IMR-90 (cell line): ENCODE measurements at regions not wholly inside any gene's neighbourhood (a gene's known extent, or its start where the extent isn't known, plus 50 kb on each side); places are given as distances from the start of the nearest gene placed in this dataset.

ENCODE experiments used
- ATAC-seq: fragments of 200-7000 bp; cut with Tn5 transposase; 2 replicates; pipeline ENCODE4 v1.9.1; 2020; ENCODE audit warnings: low read depth, mild to moderate bottlenecking, moderate library complexity
- BruUV-seq: library from RNA; stranded (reverse); fragments of 400-500 nt; replicated peaks from 2 replicates; lab custom pipeline; 2021; lab: Mats Ljungman, UMichigan
- CTCF ChIA-PET: fragments of 300-600 bp; formaldehyde crosslinking; extraction: SDS; loops from one replicate; lab custom pipeline; 2021; ENCODE audit warnings: antibody characterized with exemption; lab: Yijun Ruan, JAX
- POLR2A ChIA-PET: fragments of 300-600 bp; sonication (Branson Sonifier 250); formaldehyde crosslinking; loops from one replicate; lab custom pipeline; 2022; ENCODE audit warnings: antibody characterized with exemption; ENCODE audit not compliant: unreplicated experiment; lab: Charles Lee
- DNase-seq: peaks from one replicate; pipeline ENCODE4 v3.0.0; 2013
- H2AFZ ChIP-seq: replicated peaks from 2 replicates; pipeline ENCODE3; 2013; ENCODE audit warnings: low read length, mild to moderate bottlenecking; ENCODE audit not compliant: poor library complexity
- H2AK5ac ChIP-seq: 2 replicates; pipeline ENCODE4 v1.6.1; 2013; ENCODE audit warnings: low read depth, low read length, inconsistent platforms
- H2AK9ac ChIP-seq: replicated peaks from 2 replicates; pipeline ENCODE3; 2013; ENCODE audit warnings: mild to moderate bottlenecking, low read depth, low read length, moderate library complexity; ENCODE audit not compliant: poor library complexity
- H2BK120ac ChIP-seq: 2 replicates; pipeline ENCODE4 v1.6.1; 2013; ENCODE audit warnings: low read depth, low read length, inconsistent platforms
- H2BK15ac ChIP-seq: 3 replicates; pipeline ENCODE4 v1.6.1; 2013; ENCODE audit warnings: low read depth, low read length, inconsistent platforms
- H2BK20ac ChIP-seq: 2 replicates; pipeline ENCODE4 v1.6.1; 2013; ENCODE audit warnings: low read depth, mild to moderate bottlenecking, inconsistent platforms, low read length, moderate library complexity
- H2BK5ac ChIP-seq: 2 replicates; pipeline ENCODE4 v1.6.1; 2013; ENCODE audit warnings: mild to moderate bottlenecking, low read depth, low read length, inconsistent platforms; ENCODE audit not compliant: poor library complexity, severe bottlenecking
- H3K14ac ChIP-seq: replicated peaks from 2 replicates; pipeline ENCODE4 v1.6.1; 2013; ENCODE audit warnings: low read depth, low read length, inconsistent platforms
- H3K18ac ChIP-seq: 2 replicates; pipeline ENCODE4 v1.6.1; 2013; ENCODE audit warnings: low read depth, low read length, control low read depth
- H3K23ac ChIP-seq: 2 replicates; pipeline ENCODE4 v1.6.1; 2013; ENCODE audit warnings: low read depth, low read length, inconsistent platforms
- H3K27ac ChIP-seq: 2 replicates; pipeline ENCODE4 v1.5.1; 2013; ENCODE audit warnings: mild to moderate bottlenecking, control low read depth, low read length; ENCODE audit not compliant: insufficient read depth
- H3K27me3 ChIP-seq: 2 replicates; pipeline ENCODE4 v1.6.1; 2013; ENCODE audit warnings: low read length; ENCODE audit not compliant: control insufficient read depth, insufficient read depth
- H3K36me3 ChIP-seq: 2 replicates; pipeline ENCODE4 v1.6.1; 2013; ENCODE audit warnings: low read length, mixed read lengths; ENCODE audit not compliant: control insufficient read depth, insufficient read depth
- H3K4ac ChIP-seq: 2 replicates; pipeline ENCODE4 v1.6.1; 2013; ENCODE audit warnings: low read depth, low read length, inconsistent platforms
- H3K4me1 ChIP-seq: 2 replicates; pipeline ENCODE4 v1.6.1; 2013; ENCODE audit warnings: low read length, mixed read lengths; ENCODE audit not compliant: control insufficient read depth, insufficient read depth
- H3K4me2 ChIP-seq: 2 replicates; pipeline ENCODE4 v1.6.1; 2013; ENCODE audit warnings: low read depth, mild to moderate bottlenecking, control low read depth, low read length, moderate library complexity
- H3K4me3 ChIP-seq: 2 replicates; pipeline ENCODE4 v1.5.1; 2013; ENCODE audit warnings: low read depth, mild to moderate bottlenecking, control low read depth, low read length, moderate library complexity; ENCODE audit not compliant: insufficient read depth
- H3K56ac ChIP-seq: 2 replicates; pipeline ENCODE4 v1.6.1; 2013; ENCODE audit warnings: low read length, inconsistent platforms; ENCODE audit not compliant: insufficient read depth; ENCODE audit errors: extremely low read depth
- H3K79me1 ChIP-seq, 2 experiments: 2 replicates each; pipeline ENCODE4 v1.6.1; 2013; ENCODE audit warnings: low read length in 2 of 2, inconsistent platforms in 1 of 2, low read depth in 1 of 2
- H3K9ac ChIP-seq: 2 replicates; pipeline ENCODE4 v1.6.1; 2013; ENCODE audit warnings: low read depth, low read length, control low read depth
- H3K9me1 ChIP-seq: 2 replicates; pipeline ENCODE4 v1.6.1; 2013; ENCODE audit warnings: low read length, inconsistent platforms; ENCODE audit not compliant: insufficient read depth
- H3K9me3 ChIP-seq: 2 replicates; pipeline ENCODE4 v1.6.1; 2013; ENCODE audit warnings: low read length; ENCODE audit not compliant: control insufficient read depth, insufficient read depth
- H4K20me1 ChIP-seq: 2 replicates; pipeline ENCODE4 v1.6.1; 2013; ENCODE audit warnings: low read length, inconsistent platforms; ENCODE audit not compliant: insufficient read depth
- H4K5ac ChIP-seq: 2 replicates; pipeline ENCODE4 v1.6.1; 2013; ENCODE audit warnings: mild to moderate bottlenecking, low read depth, low read length, control low read depth
- H4K8ac ChIP-seq, 2 experiments: 2 replicates each; pipeline ENCODE4 v1.6.1; 2013; ENCODE audit warnings: low read depth in 2 of 2, low read length in 2 of 2, control low read depth in 1 of 2, inconsistent platforms in 1 of 2
- H4K91ac ChIP-seq: 2 replicates; pipeline ENCODE4 v1.6.1; 2013; ENCODE audit warnings: low read depth, low read length, inconsistent platforms; ENCODE audit not compliant: insufficient read depth
- BHLHE40 ChIP-seq: fragments of 150-350 bp; IDR thresholded peaks from 2 replicates; pipeline ENCODE4 v1.6.1; 2016; ENCODE audit warnings: mild to moderate bottlenecking, low read depth, low read length
- CHD1 ChIP-seq: IDR thresholded peaks from 2 replicates; pipeline ENCODE4 v1.6.1; 2012; ENCODE audit warnings: low read depth, low read length, improper control_type of control experiment
- MXI1 ChIP-seq: IDR thresholded peaks from 2 replicates; pipeline ENCODE4 v1.6.1; 2012; ENCODE audit warnings: low read depth, mild to moderate bottlenecking, low read length, moderate library complexity, borderline replicate concordance
- WGBS, 2 experiments: methylation state at CpG; one replicate each; pipeline versions ENCODE4 v1.1.5 to v1.1.7; 2013; ENCODE audit warnings: missing lambda C conversion rate in 2 of 2; ENCODE audit not compliant: insufficient read length in 1 of 2; ENCODE audit errors: extremely low coverage in 2 of 2; 5-methylcytosine and 5-hydroxymethylcytosine counted together
- dilution Hi-C: fragments of 300-500 bp; cut with HindIII; formaldehyde crosslinking; loops from one replicate; pipeline ENCODE4 v1.14.3; 2018; ENCODE audit warnings: low sequenced_read_pairs; ENCODE audit not compliant: unreplicated experiment
- in situ Hi-C: fragments of 300-500 bp; cut with MboI; formaldehyde crosslinking; loops from 3 replicates; pipeline ENCODE4 v1.14.3; 2019; ENCODE audit warnings: low sequenced_read_pairs, inconsistent platforms, mixed read lengths
- intact Hi-C: fragments of 100-400 bp; cut with micrococcal nuclease; formaldehyde crosslinking; loops from 2 replicates; pipeline ENCODE4 v1.10.0; 2022

- ChIA-PET POLR2A (no interaction called here), CTCF (interaction anchor here (0.6 to 0.8 kb wide), 2 partner anchors 18 to 22 kb away, joined by 3 read pairs; no protein-coding TSS in a partner anchor)
- H3K4me1 ChIP-seq: 0 out of 2 replicates have a peak, but pooled peaks cover 2% of the 10 kb centered on the region
- no peak overlapping the region for H3K14ac ChIP-seq
- H3K18ac ChIP-seq: no peak overlapping the region
- no peak overlapping the region for H2BK15ac ChIP-seq
- TF ChIP-seq MXI1: no peak
- no peak for TF ChIP-seq CHD1
- TF ChIP-seq BHLHE40: no peak
- H3K79me1 ChIP-seq: no peaks in the 10 kb centered on the region
- H2BK20ac ChIP-seq: no peak overlapping the region
- no peaks in the 10 kb centered on the region for H3K9me1 ChIP-seq
- no peak overlapping the region for H4K8ac ChIP-seq
- H2AK5ac ChIP-seq: no peak overlapping the region
- H3K4me2 ChIP-seq: no peak overlapping the region; the same call in 1 of the 2 replicates
- no peak overlapping the region for H2BK120ac ChIP-seq
- H3K23ac ChIP-seq: no peak overlapping the region
- no peak overlapping the region for H2AFZ ChIP-seq
- H2AK9ac ChIP-seq: no peak overlapping the region
- no peak overlapping the region for H3K4me3 ChIP-seq
- H4K5ac ChIP-seq: no peak overlapping the region
- H2BK5ac ChIP-seq: no peak overlapping the region
- H3K36me3 ChIP-seq: no peaks in the 10 kb centered on the region
- H3K56ac ChIP-seq: no peak overlapping the region
- no CpG with 5 or more reads among the region's 4 CpGs for WGBS, 2 experiments
- H3K4ac ChIP-seq: no peak overlapping the region
- no peaks in the 10 kb centered on the region for H4K20me1 ChIP-seq
- dilution Hi-C loops (no loop called here), in situ Hi-C loops (no loop called here), intact Hi-C loops (no loop called here)
- no peak overlapping the region for H3K9ac ChIP-seq
- BruUV-seq: no TSS peak
- no peak overlapping the region for H3K27ac ChIP-seq
- DNase-seq: peak; percentile 24
- no peak overlapping the region for H4K91ac ChIP-seq
- H3K27me3 ChIP-seq: no peaks in the 10 kb centered on the region
- ATAC-seq: no peak
- H3K9me3 ChIP-seq: no peaks in the 10 kb centered on the region
Observed at GRCh38 chr20:54320148-54320607, 112.3 kb downstream of the PFDN4 start.
